GM13977 (cell line): ENCODE measurements at regions not wholly inside any gene's neighbourhood (a gene's known extent, or its start where the extent isn't known, plus 50 kb on each side); places are given as distances from the start of the nearest gene placed in this dataset.

ENCODE experiments used
- DNase-seq: peaks from one replicate; pipeline ENCODE4 v3.0.0; 2012; ENCODE audit warnings: low spot score
- CTCF ChIP-seq: IDR thresholded peaks from 2 replicates; pipeline ENCODE4 v1.5.1; 2012; ENCODE audit warnings: mild to moderate bottlenecking, control low read depth; ENCODE audit not compliant: insufficient read depth; ENCODE audit errors: extremely low read depth, missing control alignments
- in situ Hi-C: fragments of 300-500 bp; cut with MboI; formaldehyde crosslinking; loops from one replicate; pipeline ENCODE4 v1.12.0; 2022; ENCODE audit warnings: low sequenced_read_pairs, low pct_unique_long_range_greater_than_20kb, mixed read lengths, inconsistent platforms; ENCODE audit not compliant: unreplicated experiment

GRCh38 chr15:31523655-31524049, 197.0 kb downstream of the KLF13 start:
- in situ Hi-C loops = no loop called here
- DNase-seq = no peak
- TF ChIP-seq CTCF = no peak

- DNase-seq = no peak
- no peak for TF ChIP-seq CTCF
- in situ Hi-C loops = no loop called here
These were observed 198.6 kb downstream of the KLF13 start for GRCh38 chr15:31525185-31525695.

- in situ Hi-C loops = no loop called here
- DNase-seq = no peak
- TF ChIP-seq CTCF = no peak
These were observed 199.5 kb downstream of the KLF13 start for GRCh38 chr15:31525988-31526665.

- in situ Hi-C loops = no loop called here
- no peak for TF ChIP-seq CTCF
- DNase-seq = no peak
These were observed 200.5 kb downstream of the KLF13 start for GRCh38 chr15:31526916-31527690.

- no peak for TF ChIP-seq CTCF
- in situ Hi-C loops = no loop called here
- DNase-seq = no peak
These were observed 202.2 kb downstream of the KLF13 start for GRCh38 chr15:31528846-31529245.

- no peak for TF ChIP-seq CTCF
- in situ Hi-C loops = no loop called here
- DNase-seq = no peak
These were observed 211.3 kb downstream of the KLF13 start for GRCh38 chr15:31537770-31538592.
